ENCODE measurements at regions not wholly inside any gene's neighbourhood (a gene's known extent, or its start where the extent isn't known, plus 50 kb on each side); places are given as distances from the start of the nearest gene placed in this dataset.

DNA sequence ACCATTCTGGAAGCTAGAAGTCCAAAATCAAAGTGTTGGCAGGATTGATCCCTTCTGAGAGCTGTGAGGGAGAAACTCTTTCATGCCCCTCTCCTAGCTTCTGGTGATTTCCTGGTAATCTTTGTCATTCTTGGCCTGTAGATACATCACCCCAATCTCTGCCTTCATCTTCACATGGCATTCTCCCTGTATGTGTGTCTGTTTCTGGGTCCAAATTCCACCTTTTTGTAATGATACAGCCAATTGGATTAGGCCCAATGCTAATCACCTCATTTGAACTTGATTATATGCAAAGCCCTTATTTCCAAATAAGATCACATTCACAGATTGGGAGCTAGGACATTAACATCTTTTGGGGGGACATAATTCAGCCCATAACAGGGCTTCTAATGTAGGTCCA is 76.9 kb upstream of the MBIP start:
- DNase-seq (ENCODE audit: low spot score): no peak

GRCh38 chr14:36396798-36397197 is 76.4 kb upstream of the MBIP start:
- TF ChIP-seq CTCF (IDR thresholded peaks at IDR 0.05; ENCODE audit: extremely low read depth, missing control alignments): no peak
- no peak for DNase-seq (ENCODE audit: low spot score)

More for the DNA sequence above, 76.9 kb upstream of the MBIP start:
- no peak for TF ChIP-seq CTCF (IDR thresholded peaks at IDR 0.05; ENCODE audit: extremely low read depth, missing control alignments)

DNA sequence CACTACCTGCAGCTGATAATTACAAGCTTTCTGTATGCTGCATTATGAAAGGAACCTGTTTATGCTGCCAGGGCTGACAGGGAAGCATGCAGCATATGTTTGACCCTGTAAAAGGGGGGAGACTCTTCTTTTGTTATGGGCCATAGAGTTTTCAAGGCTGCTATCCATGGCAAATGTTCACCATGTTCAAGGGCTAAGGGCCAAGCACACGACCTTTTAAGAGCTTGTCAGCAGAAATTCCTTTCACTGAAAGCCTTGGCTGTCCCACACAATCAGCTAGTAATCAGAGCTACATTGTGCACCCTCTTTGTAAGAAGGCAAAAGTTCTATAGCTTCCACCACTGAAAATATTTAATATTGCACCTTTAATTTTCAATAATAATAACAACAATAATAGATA is 74.2 kb upstream of the MBIP start:
- DNase-seq (ENCODE audit: low spot score): no peak
- TF ChIP-seq CTCF (IDR thresholded peaks at IDR 0.05; ENCODE audit: extremely low read depth, missing control alignments): no peak

DNA sequence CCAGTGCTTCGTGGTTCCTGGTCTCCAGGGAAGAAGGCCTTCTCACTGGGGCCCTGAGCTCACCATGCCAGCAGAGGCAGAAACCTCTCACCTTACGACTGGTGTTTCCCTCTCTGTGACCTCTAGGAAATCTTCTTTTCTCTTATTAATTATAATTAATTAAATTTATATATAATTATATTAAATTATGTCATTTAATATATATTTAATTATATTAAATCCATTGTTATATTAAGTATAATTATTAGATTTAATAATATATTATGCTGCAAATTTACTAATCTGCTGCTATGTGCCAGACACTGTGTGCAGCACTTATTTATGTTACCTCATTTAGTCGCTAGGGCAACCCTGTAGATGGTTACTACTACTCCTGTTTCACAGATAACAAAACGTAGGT is 70.3 kb upstream of the MBIP start:
- no peak for DNase-seq (ENCODE audit: low spot score)
- TF ChIP-seq CTCF (IDR thresholded peaks at IDR 0.05; ENCODE audit: extremely low read depth, missing control alignments): no peak

- TF ChIP-seq CTCF (IDR thresholded peaks at IDR 0.05; ENCODE audit: extremely low read depth, missing control alignments): no peak
- DNase-seq (ENCODE audit: low spot score): no peak
Measured at GRCh38 chr14:36383767-36384431, 63.5 kb upstream of the MBIP start.

DNA sequence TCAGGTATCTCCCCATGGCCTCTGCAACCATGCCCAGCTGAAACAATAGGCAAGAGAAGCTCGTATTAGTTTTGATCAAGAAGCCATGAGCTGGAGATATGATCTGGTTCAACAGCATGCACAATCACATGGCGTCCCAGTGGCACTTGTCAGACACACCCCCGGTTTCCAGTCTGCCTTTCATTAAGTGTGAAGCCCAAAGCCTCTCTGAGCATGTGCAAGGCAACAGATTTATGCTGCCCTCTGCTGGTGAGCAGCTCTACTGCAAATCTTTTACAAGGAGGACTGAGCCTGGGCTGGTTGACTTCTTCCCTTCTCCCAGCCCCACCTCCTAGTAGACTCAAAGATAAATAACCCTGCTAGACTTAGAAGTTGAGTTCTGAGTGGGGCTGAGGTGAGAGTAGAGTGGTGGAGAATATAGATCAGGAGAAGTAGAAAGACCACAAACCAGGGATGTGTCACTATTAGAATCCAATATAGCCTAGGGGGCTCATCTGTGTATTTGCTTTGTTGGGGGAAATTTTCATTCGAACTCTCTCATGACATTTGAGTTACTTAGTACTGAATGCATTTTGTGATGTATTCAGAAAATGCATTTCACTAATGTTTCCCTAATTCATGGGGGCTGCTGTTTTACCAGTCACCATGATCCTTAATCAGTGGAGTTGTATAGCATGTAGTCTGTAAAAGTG is 53.7 kb upstream of the MBIP start:
- peak; percentile 65 for DNase-seq (ENCODE audit: low spot score)
- TF ChIP-seq CTCF (IDR thresholded peaks at IDR 0.05; ENCODE audit: extremely low read depth, missing control alignments): peak; percentile 96
